ENCODE measurements at regions not wholly inside any gene's neighbourhood (a gene's known extent, or its start where the extent isn't known, plus 50 kb on each side); places are given as distances from the start of the nearest gene placed in this dataset.

DNA sequence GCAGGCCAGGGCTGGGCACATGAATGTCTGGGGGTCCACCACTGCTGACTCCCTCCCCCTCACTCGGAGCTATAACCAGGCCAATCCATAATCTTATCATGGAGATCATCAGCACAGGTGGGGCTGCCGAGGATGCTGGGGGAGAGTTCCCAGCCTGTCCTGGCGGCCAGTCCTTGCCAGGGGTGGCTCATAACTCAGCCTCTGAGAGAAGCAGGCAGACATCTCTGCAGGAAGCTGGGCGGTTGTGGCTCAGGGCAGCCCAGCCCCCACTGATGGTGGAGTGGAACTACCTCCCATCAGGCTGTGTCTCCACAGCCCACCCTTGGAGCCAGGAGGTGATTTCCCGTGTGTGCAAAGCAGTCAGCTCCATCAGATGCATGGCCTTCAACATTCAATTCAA lies 109.4 kb upstream of the ZNF92 start:
- no peaks in the 10 kb centered on the region for H3K79me2 ChIP-seq (replicated peaks; ENCODE audit: insufficient read depth)
- ATAC-seq (no peak), DNase-seq (ENCODE audit: low spot score) (no peak)
- Mint-ChIP-seq H3K27me3 (ENCODE audit: insufficient read depth, low read depth, poor library complexity) (peaks cover 10% of the 10 kb centered on the region), H3K27ac (no peak overlapping the region), H3K36me3 (ENCODE audit: low read depth) (no peaks in the 10 kb centered on the region), H3K9me3 (no peaks in the 10 kb centered on the region; the same call in 2 of the 3 replicates), H3K4me1 (peaks cover 22% of the 10 kb centered on the region; the same call in 2 of the 3 replicates), H3K4me3 (no peak overlapping the region)
- peaks cover 5% of the 10 kb centered on the region; the same call in 1 of the 2 replicates for H3K4me1 ChIP-seq (ENCODE audit: insufficient read depth)
- H4K20me1 ChIP-seq (replicated peaks; ENCODE audit: insufficient read depth), result no peaks in the 10 kb centered on the region
- H3K27ac ChIP-seq (ENCODE audit: low read depth), result no peak overlapping the region
- no peak overlapping the region for H3K4me3 ChIP-seq
- no peaks in the 10 kb centered on the region for H3K27me3 ChIP-seq (ENCODE audit: insufficient read depth)
- no peak overlapping the region for H3K4me2 ChIP-seq
- no peak overlapping the region for H2AFZ ChIP-seq
- peaks cover 5% of the 10 kb centered on the region; the same call in 1 of the 2 replicates for H3K9me2 ChIP-seq (ENCODE audit: insufficient read depth)
- no peaks in the 10 kb centered on the region for H3F3A ChIP-seq (replicated peaks; ENCODE audit: low read depth)
- no peak for TF ChIP-seq EZH2 (IDR thresholded peaks at IDR 0.05; ENCODE audit: low read depth, unreplicated experiment)
- no peak for TF ChIP-seq JUNB (IDR thresholded peaks at IDR 0.05; ENCODE audit: unreplicated experiment)
- no peak for TF ChIP-seq EZH2phosphoT487 (IDR thresholded peaks at IDR 0.05; ENCODE audit: unreplicated experiment)
- no peak for TF ChIP-seq ZNF331 (CRISPR knock-in tag; IDR thresholded peaks at IDR 0.05; ENCODE audit: low read depth)
- no peak for TF ChIP-seq CREB1 (CRISPR knock-in tag; IDR thresholded peaks at IDR 0.05; ENCODE audit: low read depth)
- TF ChIP-seq POLR2AphosphoS5 (IDR thresholded peaks at IDR 0.05; ENCODE audit: low read depth), result no peak
- TF ChIP-seq, protein P1, sequence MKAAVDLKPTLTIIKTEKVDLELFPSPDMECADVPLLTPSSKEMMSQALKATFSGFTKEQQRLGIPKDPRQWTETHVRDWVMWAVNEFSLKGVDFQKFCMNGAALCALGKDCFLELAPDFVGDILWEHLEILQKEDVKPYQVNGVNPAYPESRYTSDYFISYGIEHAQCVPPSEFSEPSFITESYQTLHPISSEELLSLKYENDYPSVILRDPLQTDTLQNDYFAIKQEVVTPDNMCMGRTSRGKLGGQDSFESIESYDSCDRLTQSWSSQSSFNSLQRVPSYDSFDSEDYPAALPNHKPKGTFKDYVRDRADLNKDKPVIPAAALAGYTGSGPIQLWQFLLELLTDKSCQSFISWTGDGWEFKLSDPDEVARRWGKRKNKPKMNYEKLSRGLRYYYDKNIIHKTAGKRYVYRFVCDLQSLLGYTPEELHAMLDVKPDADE (IDR thresholded peaks at IDR 0.05), result no peak
- TF ChIP-seq NANOG (IDR thresholded peaks at IDR 0.05; ENCODE audit: borderline replicate concordance), result no peak
- TF ChIP-seq, protein P2, sequence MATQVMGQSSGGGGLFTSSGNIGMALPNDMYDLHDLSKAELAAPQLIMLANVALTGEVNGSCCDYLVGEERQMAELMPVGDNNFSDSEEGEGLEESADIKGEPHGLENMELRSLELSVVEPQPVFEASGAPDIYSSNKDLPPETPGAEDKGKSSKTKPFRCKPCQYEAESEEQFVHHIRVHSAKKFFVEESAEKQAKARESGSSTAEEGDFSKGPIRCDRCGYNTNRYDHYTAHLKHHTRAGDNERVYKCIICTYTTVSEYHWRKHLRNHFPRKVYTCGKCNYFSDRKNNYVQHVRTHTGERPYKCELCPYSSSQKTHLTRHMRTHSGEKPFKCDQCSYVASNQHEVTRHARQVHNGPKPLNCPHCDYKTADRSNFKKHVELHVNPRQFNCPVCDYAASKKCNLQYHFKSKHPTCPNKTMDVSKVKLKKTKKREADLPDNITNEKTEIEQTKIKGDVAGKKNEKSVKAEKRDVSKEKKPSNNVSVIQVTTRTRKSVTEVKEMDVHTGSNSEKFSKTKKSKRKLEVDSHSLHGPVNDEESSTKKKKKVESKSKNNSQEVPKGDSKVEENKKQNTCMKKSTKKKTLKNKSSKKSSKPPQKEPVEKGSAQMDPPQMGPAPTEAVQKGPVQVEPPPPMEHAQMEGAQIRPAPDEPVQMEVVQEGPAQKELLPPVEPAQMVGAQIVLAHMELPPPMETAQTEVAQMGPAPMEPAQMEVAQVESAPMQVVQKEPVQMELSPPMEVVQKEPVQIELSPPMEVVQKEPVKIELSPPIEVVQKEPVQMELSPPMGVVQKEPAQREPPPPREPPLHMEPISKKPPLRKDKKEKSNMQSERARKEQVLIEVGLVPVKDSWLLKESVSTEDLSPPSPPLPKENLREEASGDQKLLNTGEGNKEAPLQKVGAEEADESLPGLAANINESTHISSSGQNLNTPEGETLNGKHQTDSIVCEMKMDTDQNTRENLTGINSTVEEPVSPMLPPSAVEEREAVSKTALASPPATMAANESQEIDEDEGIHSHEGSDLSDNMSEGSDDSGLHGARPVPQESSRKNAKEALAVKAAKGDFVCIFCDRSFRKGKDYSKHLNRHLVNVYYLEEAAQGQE (IDR thresholded peaks at IDR 0.05; ENCODE audit: unreplicated experiment), result no peak
- no peak for TF ChIP-seq STAT1 (IDR thresholded peaks at IDR 0.05; ENCODE audit: unreplicated experiment)
- TF ChIP-seq ZNF114 (CRISPR knock-in tag; IDR thresholded peaks at IDR 0.05), result no peak
- TF ChIP-seq, protein P3, sequence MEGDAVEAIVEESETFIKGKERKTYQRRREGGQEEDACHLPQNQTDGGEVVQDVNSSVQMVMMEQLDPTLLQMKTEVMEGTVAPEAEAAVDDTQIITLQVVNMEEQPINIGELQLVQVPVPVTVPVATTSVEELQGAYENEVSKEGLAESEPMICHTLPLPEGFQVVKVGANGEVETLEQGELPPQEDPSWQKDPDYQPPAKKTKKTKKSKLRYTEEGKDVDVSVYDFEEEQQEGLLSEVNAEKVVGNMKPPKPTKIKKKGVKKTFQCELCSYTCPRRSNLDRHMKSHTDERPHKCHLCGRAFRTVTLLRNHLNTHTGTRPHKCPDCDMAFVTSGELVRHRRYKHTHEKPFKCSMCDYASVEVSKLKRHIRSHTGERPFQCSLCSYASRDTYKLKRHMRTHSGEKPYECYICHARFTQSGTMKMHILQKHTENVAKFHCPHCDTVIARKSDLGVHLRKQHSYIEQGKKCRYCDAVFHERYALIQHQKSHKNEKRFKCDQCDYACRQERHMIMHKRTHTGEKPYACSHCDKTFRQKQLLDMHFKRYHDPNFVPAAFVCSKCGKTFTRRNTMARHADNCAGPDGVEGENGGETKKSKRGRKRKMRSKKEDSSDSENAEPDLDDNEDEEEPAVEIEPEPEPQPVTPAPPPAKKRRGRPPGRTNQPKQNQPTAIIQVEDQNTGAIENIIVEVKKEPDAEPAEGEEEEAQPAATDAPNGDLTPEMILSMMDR (conservative IDR thresholded peaks at IDR 0.05; ENCODE audit: low read depth in 2 of 2), result no peak
- TF ChIP-seq, protein P4, sequence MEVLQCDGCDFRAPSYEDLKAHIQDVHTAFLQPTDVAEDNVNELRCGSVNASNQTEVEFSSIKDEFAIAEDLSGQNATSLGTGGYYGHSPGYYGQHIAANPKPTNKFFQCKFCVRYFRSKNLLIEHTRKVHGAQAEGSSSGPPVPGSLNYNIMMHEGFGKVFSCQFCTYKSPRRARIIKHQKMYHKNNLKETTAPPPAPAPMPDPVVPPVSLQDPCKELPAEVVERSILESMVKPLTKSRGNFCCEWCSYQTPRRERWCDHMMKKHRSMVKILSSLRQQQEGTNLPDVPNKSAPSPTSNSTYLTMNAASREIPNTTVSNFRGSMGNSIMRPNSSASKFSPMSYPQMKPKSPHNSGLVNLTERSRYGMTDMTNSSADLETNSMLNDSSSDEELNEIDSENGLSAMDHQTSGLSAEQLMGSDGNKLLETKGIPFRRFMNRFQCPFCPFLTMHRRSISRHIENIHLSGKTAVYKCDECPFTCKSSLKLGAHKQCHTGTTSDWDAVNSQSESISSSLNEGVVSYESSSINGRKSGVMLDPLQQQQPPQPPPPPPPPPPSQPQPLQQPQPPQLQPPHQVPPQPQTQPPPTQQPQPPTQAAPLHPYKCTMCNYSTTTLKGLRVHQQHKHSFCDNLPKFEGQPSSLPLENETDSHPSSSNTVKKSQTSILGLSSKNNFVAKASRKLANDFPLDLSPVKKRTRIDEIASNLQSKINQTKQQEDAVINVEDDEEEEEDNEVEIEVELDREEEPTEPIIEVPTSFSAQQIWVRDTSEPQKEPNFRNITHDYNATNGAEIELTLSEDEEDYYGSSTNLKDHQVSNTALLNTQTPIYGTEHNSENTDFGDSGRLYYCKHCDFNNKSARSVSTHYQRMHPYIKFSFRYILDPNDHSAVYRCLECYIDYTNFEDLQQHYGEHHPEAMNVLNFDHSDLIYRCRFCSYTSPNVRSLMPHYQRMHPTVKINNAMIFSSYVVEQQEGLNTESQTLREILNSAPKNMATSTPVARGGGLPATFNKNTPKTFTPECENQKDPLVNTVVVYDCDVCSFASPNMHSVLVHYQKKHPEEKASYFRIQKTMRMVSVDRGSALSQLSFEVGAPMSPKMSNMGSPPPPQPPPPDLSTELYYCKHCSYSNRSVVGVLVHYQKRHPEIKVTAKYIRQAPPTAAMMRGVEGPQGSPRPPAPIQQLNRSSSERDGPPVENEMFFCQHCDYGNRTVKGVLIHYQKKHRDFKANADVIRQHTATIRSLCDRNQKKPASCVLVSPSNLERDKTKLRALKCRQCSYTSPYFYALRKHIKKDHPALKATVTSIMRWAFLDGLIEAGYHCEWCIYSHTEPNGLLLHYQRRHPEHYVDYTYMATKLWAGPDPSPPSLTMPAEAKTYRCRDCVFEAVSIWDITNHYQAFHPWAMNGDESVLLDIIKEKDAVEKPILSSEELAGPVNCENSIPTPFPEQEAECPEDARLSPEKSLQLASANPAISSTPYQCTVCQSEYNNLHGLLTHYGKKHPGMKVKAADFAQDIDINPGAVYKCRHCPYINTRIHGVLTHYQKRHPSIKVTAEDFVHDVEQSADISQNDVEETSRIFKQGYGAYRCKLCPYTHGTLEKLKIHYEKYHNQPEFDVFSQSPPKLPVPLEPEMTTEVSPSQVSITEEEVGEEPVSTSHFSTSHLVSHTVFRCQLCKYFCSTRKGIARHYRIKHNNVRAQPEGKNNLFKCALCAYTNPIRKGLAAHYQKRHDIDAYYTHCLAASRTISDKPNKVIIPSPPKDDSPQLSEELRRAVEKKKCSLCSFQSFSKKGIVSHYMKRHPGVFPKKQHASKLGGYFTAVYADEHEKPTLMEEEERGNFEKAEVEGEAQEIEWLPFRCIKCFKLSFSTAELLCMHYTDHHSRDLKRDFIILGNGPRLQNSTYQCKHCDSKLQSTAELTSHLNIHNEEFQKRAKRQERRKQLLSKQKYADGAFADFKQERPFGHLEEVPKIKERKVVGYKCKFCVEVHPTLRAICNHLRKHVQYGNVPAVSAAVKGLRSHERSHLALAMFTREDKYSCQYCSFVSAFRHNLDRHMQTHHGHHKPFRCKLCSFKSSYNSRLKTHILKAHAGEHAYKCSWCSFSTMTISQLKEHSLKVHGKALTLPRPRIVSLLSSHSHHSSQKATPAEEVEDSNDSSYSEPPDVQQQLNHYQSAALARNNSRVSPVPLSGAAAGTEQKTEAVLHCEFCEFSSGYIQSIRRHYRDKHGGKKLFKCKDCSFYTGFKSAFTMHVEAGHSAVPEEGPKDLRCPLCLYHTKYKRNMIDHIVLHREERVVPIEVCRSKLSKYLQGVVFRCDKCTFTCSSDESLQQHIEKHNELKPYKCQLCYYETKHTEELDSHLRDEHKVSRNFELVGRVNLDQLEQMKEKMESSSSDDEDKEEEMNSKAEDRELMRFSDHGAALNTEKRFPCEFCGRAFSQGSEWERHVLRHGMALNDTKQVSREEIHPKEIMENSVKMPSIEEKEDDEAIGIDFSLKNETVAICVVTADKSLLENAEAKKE (CRISPR knock-in tag; IDR thresholded peaks at IDR 0.05), result no peak
- no peaks in the 10 kb centered on the region for H3K36me3 ChIP-seq (ENCODE audit: insufficient read depth)

Measured in GM23338 (cell line).